ENCODE measurements at regions not wholly inside any gene's neighbourhood (a gene's known extent, or its start where the extent isn't known, plus 50 kb on each side); places are given as distances from the start of the nearest gene placed in this dataset.

DNA sequence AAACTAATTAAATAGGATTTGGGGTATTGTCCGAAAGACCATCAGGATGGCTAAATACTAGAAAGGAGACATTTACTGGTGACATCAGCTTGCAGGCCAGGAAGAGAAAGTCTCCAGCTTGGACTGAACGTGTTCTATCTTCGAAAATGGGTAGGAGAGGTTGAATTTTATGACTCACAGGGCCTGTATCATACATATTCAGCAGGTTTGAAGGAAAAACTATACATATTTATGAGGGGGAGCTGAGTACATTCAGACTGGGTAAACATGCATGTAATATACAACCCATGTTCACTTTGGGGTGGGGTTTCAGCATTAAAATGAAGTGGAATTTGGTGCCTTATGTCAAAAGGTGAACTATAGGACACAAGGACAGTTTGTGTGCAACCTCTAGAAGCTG is 129.3 kb upstream of the CRBN start:
- no peaks in the 10 kb centered on the region for H3K27me3 ChIP-seq (replicated peaks; ENCODE audit: insufficient read depth, low read depth, low read length, poor library complexity)
- ChIA-PET POLR2A (ENCODE audit: low non-redundant PET) (no interaction called here), CTCF (no interaction called here)
- TF ChIP-seq, protein P1, sequence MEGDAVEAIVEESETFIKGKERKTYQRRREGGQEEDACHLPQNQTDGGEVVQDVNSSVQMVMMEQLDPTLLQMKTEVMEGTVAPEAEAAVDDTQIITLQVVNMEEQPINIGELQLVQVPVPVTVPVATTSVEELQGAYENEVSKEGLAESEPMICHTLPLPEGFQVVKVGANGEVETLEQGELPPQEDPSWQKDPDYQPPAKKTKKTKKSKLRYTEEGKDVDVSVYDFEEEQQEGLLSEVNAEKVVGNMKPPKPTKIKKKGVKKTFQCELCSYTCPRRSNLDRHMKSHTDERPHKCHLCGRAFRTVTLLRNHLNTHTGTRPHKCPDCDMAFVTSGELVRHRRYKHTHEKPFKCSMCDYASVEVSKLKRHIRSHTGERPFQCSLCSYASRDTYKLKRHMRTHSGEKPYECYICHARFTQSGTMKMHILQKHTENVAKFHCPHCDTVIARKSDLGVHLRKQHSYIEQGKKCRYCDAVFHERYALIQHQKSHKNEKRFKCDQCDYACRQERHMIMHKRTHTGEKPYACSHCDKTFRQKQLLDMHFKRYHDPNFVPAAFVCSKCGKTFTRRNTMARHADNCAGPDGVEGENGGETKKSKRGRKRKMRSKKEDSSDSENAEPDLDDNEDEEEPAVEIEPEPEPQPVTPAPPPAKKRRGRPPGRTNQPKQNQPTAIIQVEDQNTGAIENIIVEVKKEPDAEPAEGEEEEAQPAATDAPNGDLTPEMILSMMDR (conservative IDR thresholded peaks at IDR 0.05; ENCODE audit: low read depth, low read length): no peak
- no peak for TF ChIP-seq EZH2 (IDR thresholded peaks at IDR 0.05; ENCODE audit: borderline replicate concordance, low read depth, low read length, poor library complexity, severe bottlenecking)
- DNase-seq (ENCODE audit: low spot score): no peak
- H3K4me1 ChIP-seq (ENCODE audit: insufficient read depth, low read length, poor library complexity, severe bottlenecking): no peaks in the 10 kb centered on the region
- no peaks in the 10 kb centered on the region for H3K36me3 ChIP-seq (ENCODE audit: insufficient read depth, low read length, poor library complexity, severe bottlenecking)
- H3K27ac ChIP-seq (ENCODE audit: low read depth, low read length, poor library complexity, severe bottlenecking): no peak overlapping the region
- BruUV-seq (replicated peaks): no TSS peak
- intact Hi-C loops (cut with micrococcal nuclease; ENCODE audit: unreplicated experiment): no loop called here
- no peaks in the 10 kb centered on the region for H3K9me3 ChIP-seq (ENCODE audit: low read depth, low read length, poor library complexity, severe bottlenecking)
- no peak overlapping the region for H3K4me3 ChIP-seq (ENCODE audit: low read depth, low read length, poor library complexity, severe bottlenecking)

DNA sequence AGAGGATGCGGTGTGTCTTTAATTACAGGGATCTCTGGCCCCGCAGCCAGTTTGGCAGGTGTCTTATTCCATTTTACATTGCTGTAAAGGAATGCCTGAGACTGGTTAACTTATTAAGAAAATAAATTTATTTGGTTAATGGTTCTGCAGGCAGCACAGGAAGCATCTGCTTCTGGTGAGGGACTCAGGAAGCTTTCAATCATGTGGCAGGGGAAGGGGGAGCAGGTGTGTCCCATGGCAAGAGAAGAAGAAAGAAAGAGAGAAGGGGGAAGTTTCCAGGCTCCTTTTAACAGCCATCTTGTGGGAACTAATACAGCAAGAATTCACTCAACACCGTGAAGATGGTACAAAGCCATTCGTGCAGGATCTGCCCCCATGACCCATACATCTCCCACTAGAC is 128.0 kb upstream of the CRBN start:
- CTCF ChIA-PET: no interaction called here
- Histone ChIP-seq H3K4me1 (ENCODE audit: insufficient read depth, low read length, poor library complexity, severe bottlenecking) (no peaks in the 10 kb centered on the region), H3K4me3 (ENCODE audit: low read depth, low read length, poor library complexity, severe bottlenecking) (no peak overlapping the region), H3K36me3 (ENCODE audit: insufficient read depth, low read length, poor library complexity, severe bottlenecking) (no peaks in the 10 kb centered on the region), H3K27ac (ENCODE audit: low read depth, low read length, poor library complexity, severe bottlenecking) (no peak overlapping the region), H3K27me3 (replicated peaks; ENCODE audit: insufficient read depth, low read depth, low read length, poor library complexity) (no peaks in the 10 kb centered on the region), H3K9me3 (ENCODE audit: low read depth, low read length, poor library complexity, severe bottlenecking) (no peaks in the 10 kb centered on the region)
- no TSS peak for BruUV-seq (replicated peaks)
- POLR2A ChIA-PET (ENCODE audit: low non-redundant PET): no interaction called here
- no peak for DNase-seq (ENCODE audit: low spot score)
- intact Hi-C loops (cut with micrococcal nuclease; ENCODE audit: unreplicated experiment): no loop called here
- no peak for TF ChIP-seq EZH2 (IDR thresholded peaks at IDR 0.05; ENCODE audit: borderline replicate concordance, low read depth, low read length, poor library complexity, severe bottlenecking)
- TF ChIP-seq, protein P1 (conservative IDR thresholded peaks at IDR 0.05; ENCODE audit: low read depth, low read length): no peak

DNA sequence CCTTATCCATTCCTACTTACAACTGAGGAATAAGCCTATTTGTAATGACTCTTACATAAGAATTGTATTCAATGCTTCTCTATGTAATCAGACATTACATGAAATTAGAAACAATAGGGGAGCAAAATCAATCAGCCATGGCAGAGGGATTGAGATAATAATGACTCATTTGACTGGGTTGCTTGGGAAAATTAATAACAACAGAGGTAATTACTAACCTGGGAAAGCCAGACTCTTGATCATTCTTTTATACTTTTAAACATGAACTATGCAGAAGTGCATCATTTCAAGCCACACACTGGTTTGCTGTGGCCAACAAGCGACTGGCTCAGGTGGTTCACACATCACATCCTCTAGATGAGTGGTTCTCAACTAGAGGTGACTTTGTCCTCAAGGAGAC is 126.3 kb upstream of the CRBN start:
- no peak overlapping the region for H3K27ac ChIP-seq (ENCODE audit: low read depth, low read length, poor library complexity, severe bottlenecking)
- CTCF ChIA-PET: no interaction called here
- no peaks in the 10 kb centered on the region for H3K27me3 ChIP-seq (replicated peaks; ENCODE audit: insufficient read depth, low read depth, low read length, poor library complexity)
- no peak for TF ChIP-seq EZH2 (IDR thresholded peaks at IDR 0.05; ENCODE audit: borderline replicate concordance, low read depth, low read length, poor library complexity, severe bottlenecking)
- TF ChIP-seq, protein P1 (conservative IDR thresholded peaks at IDR 0.05; ENCODE audit: low read depth, low read length): no peak
- intact Hi-C loops (cut with micrococcal nuclease; ENCODE audit: unreplicated experiment): no loop called here
- no peaks in the 10 kb centered on the region for H3K36me3 ChIP-seq (ENCODE audit: insufficient read depth, low read length, poor library complexity, severe bottlenecking)
- POLR2A ChIA-PET (ENCODE audit: low non-redundant PET): no interaction called here
- no peak overlapping the region for H3K4me3 ChIP-seq (ENCODE audit: low read depth, low read length, poor library complexity, severe bottlenecking)
- BruUV-seq (replicated peaks): no TSS peak
- DNase-seq (ENCODE audit: low spot score): no peak
- no peaks in the 10 kb centered on the region for H3K4me1 ChIP-seq (ENCODE audit: insufficient read depth, low read length, poor library complexity, severe bottlenecking)
- no peaks in the 10 kb centered on the region for H3K9me3 ChIP-seq (ENCODE audit: low read depth, low read length, poor library complexity, severe bottlenecking)

All from A673 (cell line).